ENCODE measurements at regions not wholly inside any gene's neighbourhood (a gene's known extent, or its start where the extent isn't known, plus 50 kb on each side); places are given as distances from the start of the nearest gene placed in this dataset.

GRCh38 chr2:193581807-193582206 is 1387.1 kb upstream of the TMEFF2 start:
- Histone ChIP-seq H3K27me3 (ENCODE audit: control insufficient read depth, insufficient read depth, low read length) (no peaks in the 10 kb centered on the region), H3K4me3 (ENCODE audit: low read length) (no peak overlapping the region), H3K9me3 (ENCODE audit: control insufficient read depth, low read depth, low read length) (no peaks in the 10 kb centered on the region), H3K9ac (ENCODE audit: low read length) (no peak overlapping the region), H3K27ac (ENCODE audit: low read length) (no peak overlapping the region), H3K36me3 (ENCODE audit: control insufficient read depth, low read depth, low read length) (no peaks in the 10 kb centered on the region), H3K4me1 (ENCODE audit: control insufficient read depth, low read depth, low read length) (no peaks in the 10 kb centered on the region)

GRCh38 chr2:193580176-193580950 is 1385.6 kb upstream of the TMEFF2 start:
- Histone ChIP-seq H3K27ac (ENCODE audit: low read length) (no peak overlapping the region), H3K36me3 (ENCODE audit: control insufficient read depth, low read depth, low read length) (no peaks in the 10 kb centered on the region), H3K9ac (ENCODE audit: low read length) (no peak overlapping the region), H3K9me3 (ENCODE audit: control insufficient read depth, low read depth, low read length) (no peaks in the 10 kb centered on the region), H3K4me3 (ENCODE audit: low read length) (no peak overlapping the region), H3K27me3 (ENCODE audit: control insufficient read depth, insufficient read depth, low read length) (no peaks in the 10 kb centered on the region), H3K4me1 (ENCODE audit: control insufficient read depth, low read depth, low read length) (no peaks in the 10 kb centered on the region)

- H3K27me3 ChIP-seq (ENCODE audit: control insufficient read depth, insufficient read depth, low read length), result no peaks in the 10 kb centered on the region
- no peaks in the 10 kb centered on the region for H3K36me3 ChIP-seq (ENCODE audit: control insufficient read depth, low read depth, low read length)
- no peak overlapping the region for H3K27ac ChIP-seq (ENCODE audit: low read length)
Observed at GRCh38 chr2:193566886-193567285, 1372.2 kb upstream of the TMEFF2 start.

GRCh38 chr2:193566276-193566675 is 1371.5 kb upstream of the TMEFF2 start:
- Histone ChIP-seq H3K4me3 (ENCODE audit: low read length) (no peak overlapping the region), H3K36me3 (ENCODE audit: control insufficient read depth, low read depth, low read length) (no peaks in the 10 kb centered on the region), H3K9ac (ENCODE audit: low read length) (no peak overlapping the region), H3K4me1 (ENCODE audit: control insufficient read depth, low read depth, low read length) (no peaks in the 10 kb centered on the region), H3K27ac (ENCODE audit: low read length) (no peak overlapping the region), H3K27me3 (ENCODE audit: control insufficient read depth, insufficient read depth, low read length) (no peaks in the 10 kb centered on the region), H3K9me3 (ENCODE audit: control insufficient read depth, low read depth, low read length) (no peaks in the 10 kb centered on the region)

More at GRCh38 chr2:193566886-193567285, 1372.2 kb upstream of the TMEFF2 start:
- Histone ChIP-seq H3K9me3 (ENCODE audit: control insufficient read depth, low read depth, low read length) (no peaks in the 10 kb centered on the region), H3K9ac (ENCODE audit: low read length) (no peak overlapping the region), H3K4me1 (ENCODE audit: control insufficient read depth, low read depth, low read length) (no peaks in the 10 kb centered on the region), H3K4me3 (ENCODE audit: low read length) (no peak overlapping the region)

GRCh38 chr2:193562031-193562430 is 1367.3 kb upstream of the TMEFF2 start:
- Histone ChIP-seq H3K9ac (ENCODE audit: low read length) (no peak overlapping the region), H3K36me3 (ENCODE audit: control insufficient read depth, low read depth, low read length) (no peaks in the 10 kb centered on the region), H3K4me1 (ENCODE audit: control insufficient read depth, low read depth, low read length) (no peaks in the 10 kb centered on the region), H3K9me3 (ENCODE audit: control insufficient read depth, low read depth, low read length) (no peaks in the 10 kb centered on the region), H3K4me3 (ENCODE audit: low read length) (no peak overlapping the region), H3K27ac (ENCODE audit: low read length) (no peak overlapping the region), H3K27me3 (ENCODE audit: control insufficient read depth, insufficient read depth, low read length) (no peaks in the 10 kb centered on the region)

GRCh38 chr2:193561054-193561453 is 1366.3 kb upstream of the TMEFF2 start:
- Histone ChIP-seq H3K27me3 (ENCODE audit: control insufficient read depth, insufficient read depth, low read length) (no peaks in the 10 kb centered on the region), H3K4me1 (ENCODE audit: control insufficient read depth, low read depth, low read length) (no peaks in the 10 kb centered on the region), H3K9ac (ENCODE audit: low read length) (no peak overlapping the region), H3K9me3 (ENCODE audit: control insufficient read depth, low read depth, low read length) (no peaks in the 10 kb centered on the region), H3K27ac (ENCODE audit: low read length) (no peak overlapping the region), H3K4me3 (ENCODE audit: low read length) (no peak overlapping the region), H3K36me3 (ENCODE audit: control insufficient read depth, low read depth, low read length) (no peaks in the 10 kb centered on the region)

GRCh38 chr2:193556766-193557470 is 1362.2 kb upstream of the TMEFF2 start:
- Histone ChIP-seq H3K27ac (ENCODE audit: low read length) (no peak overlapping the region), H3K9me3 (ENCODE audit: control insufficient read depth, low read depth, low read length) (no peaks in the 10 kb centered on the region), H3K4me3 (ENCODE audit: low read length) (no peak overlapping the region), H3K4me1 (ENCODE audit: control insufficient read depth, low read depth, low read length) (no peaks in the 10 kb centered on the region), H3K36me3 (ENCODE audit: control insufficient read depth, low read depth, low read length) (no peaks in the 10 kb centered on the region), H3K9ac (ENCODE audit: low read length) (no peak overlapping the region), H3K27me3 (ENCODE audit: control insufficient read depth, insufficient read depth, low read length) (no peaks in the 10 kb centered on the region)

GRCh38 chr2:193549661-193550060 is 1354.9 kb upstream of the TMEFF2 start:
- Histone ChIP-seq H3K9me3 (ENCODE audit: control insufficient read depth, low read depth, low read length) (no peaks in the 10 kb centered on the region), H3K27me3 (ENCODE audit: control insufficient read depth, insufficient read depth, low read length) (no peaks in the 10 kb centered on the region), H3K27ac (ENCODE audit: low read length) (no peak overlapping the region), H3K9ac (ENCODE audit: low read length) (no peak overlapping the region), H3K4me1 (ENCODE audit: control insufficient read depth, low read depth, low read length) (no peaks in the 10 kb centered on the region), H3K36me3 (ENCODE audit: control insufficient read depth, low read depth, low read length) (no peaks in the 10 kb centered on the region), H3K4me3 (ENCODE audit: low read length) (no peak overlapping the region)

GRCh38 chr2:193542762-193543161 is 1348.0 kb upstream of the TMEFF2 start:
- H3K27ac ChIP-seq (ENCODE audit: low read length), result no peak overlapping the region
- H3K9ac ChIP-seq (ENCODE audit: low read length), result no peak overlapping the region
- H3K36me3 ChIP-seq (ENCODE audit: control insufficient read depth, low read depth, low read length), result no peaks in the 10 kb centered on the region

GRCh38 chr2:193539188-193539587 is 1344.5 kb upstream of the TMEFF2 start:
- no peaks in the 10 kb centered on the region for H3K9me3 ChIP-seq (ENCODE audit: control insufficient read depth, low read depth, low read length)
- H3K27me3 ChIP-seq (ENCODE audit: control insufficient read depth, insufficient read depth, low read length), result no peaks in the 10 kb centered on the region
- no peaks in the 10 kb centered on the region for H3K36me3 ChIP-seq (ENCODE audit: control insufficient read depth, low read depth, low read length)
- H3K9ac ChIP-seq (ENCODE audit: low read length), result no peak overlapping the region
- H3K4me3 ChIP-seq (ENCODE audit: low read length), result no peak overlapping the region
- no peak overlapping the region for H3K27ac ChIP-seq (ENCODE audit: low read length)
- no peaks in the 10 kb centered on the region for H3K4me1 ChIP-seq (ENCODE audit: control insufficient read depth, low read depth, low read length)

More at GRCh38 chr2:193542762-193543161, 1348.0 kb upstream of the TMEFF2 start:
- H3K9me3 ChIP-seq (ENCODE audit: control insufficient read depth, low read depth, low read length), result no peaks in the 10 kb centered on the region
- no peaks in the 10 kb centered on the region for H3K4me1 ChIP-seq (ENCODE audit: control insufficient read depth, low read depth, low read length)
- no peak overlapping the region for H3K4me3 ChIP-seq (ENCODE audit: low read length)
- no peaks in the 10 kb centered on the region for H3K27me3 ChIP-seq (ENCODE audit: control insufficient read depth, insufficient read depth, low read length)

GRCh38 chr2:193538061-193538460 is 1343.3 kb upstream of the TMEFF2 start:
- H3K9ac ChIP-seq (ENCODE audit: low read length), result no peak overlapping the region
- no peaks in the 10 kb centered on the region for H3K36me3 ChIP-seq (ENCODE audit: control insufficient read depth, low read depth, low read length)
- no peaks in the 10 kb centered on the region for H3K27me3 ChIP-seq (ENCODE audit: control insufficient read depth, insufficient read depth, low read length)
- no peak overlapping the region for H3K27ac ChIP-seq (ENCODE audit: low read length)
- H3K4me1 ChIP-seq (ENCODE audit: control insufficient read depth, low read depth, low read length), result no peaks in the 10 kb centered on the region
- no peak overlapping the region for H3K4me3 ChIP-seq (ENCODE audit: low read length)
- no peaks in the 10 kb centered on the region for H3K9me3 ChIP-seq (ENCODE audit: control insufficient read depth, low read depth, low read length)

- Histone ChIP-seq H3K4me3 (ENCODE audit: low read length) (no peak overlapping the region), H3K4me1 (ENCODE audit: control insufficient read depth, low read depth, low read length) (no peaks in the 10 kb centered on the region), H3K9me3 (ENCODE audit: control insufficient read depth, low read depth, low read length) (no peaks in the 10 kb centered on the region), H3K9ac (ENCODE audit: low read length) (no peak overlapping the region), H3K27me3 (ENCODE audit: control insufficient read depth, insufficient read depth, low read length) (no peaks in the 10 kb centered on the region), H3K27ac (ENCODE audit: low read length) (no peak overlapping the region), H3K36me3 (ENCODE audit: control insufficient read depth, low read depth, low read length) (no peaks in the 10 kb centered on the region)
Observed at GRCh38 chr2:193537531-193537930, 1342.8 kb upstream of the TMEFF2 start.
